ENCODE measurements at regions not wholly inside any gene's neighbourhood (a gene's known extent, or its start where the extent isn't known, plus 50 kb on each side); places are given as distances from the start of the nearest gene placed in this dataset.

- DNase-seq = no peak
Observed at GRCh38 chr15:58273104-58273503, 134.9 kb downstream of the AQP9 start.

DNA sequence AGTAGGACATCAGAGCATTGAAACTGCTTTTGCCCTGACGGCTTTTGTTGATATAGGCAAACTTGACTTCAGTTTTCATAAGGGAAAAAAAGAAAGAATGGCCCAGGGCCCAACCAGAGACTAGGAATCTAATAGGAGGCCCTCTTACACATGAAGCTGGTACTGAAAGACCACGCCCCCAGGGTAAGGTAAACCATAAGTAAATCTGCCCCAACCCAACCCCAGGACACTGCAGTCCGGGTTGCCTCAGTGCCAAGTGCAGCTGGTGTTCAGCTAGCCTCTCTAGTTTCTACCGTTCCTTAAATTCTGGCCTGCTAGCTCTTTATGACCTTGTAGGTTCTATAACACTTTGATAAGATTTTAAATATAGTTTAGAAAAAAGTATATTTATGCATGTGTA, 136.7 kb downstream of the AQP9 start:
- no peak for DNase-seq

- no peak for DNase-seq
Observed at GRCh38 chr15:58275785-58276184, 137.6 kb downstream of the AQP9 start.

DNA sequence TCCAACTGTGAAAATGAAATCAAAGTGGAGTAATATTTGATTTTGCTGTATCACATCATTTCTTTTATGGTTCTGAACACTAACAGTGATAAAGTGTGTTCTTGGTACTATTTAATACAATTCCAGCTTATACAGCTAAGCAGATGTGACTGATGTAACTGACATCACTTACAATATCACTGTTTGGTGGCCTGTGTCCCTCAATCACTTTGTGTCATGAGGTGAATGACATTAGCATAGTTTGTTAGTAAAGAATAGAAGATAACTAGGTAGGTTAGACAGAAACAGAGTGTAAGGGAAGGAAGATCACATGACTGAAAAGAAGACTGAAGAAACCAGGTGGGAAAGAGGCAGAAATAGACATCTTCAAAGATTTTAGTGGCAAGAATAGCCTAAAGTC, 138.7 kb downstream of the AQP9 start:
- no peak for DNase-seq

DNA sequence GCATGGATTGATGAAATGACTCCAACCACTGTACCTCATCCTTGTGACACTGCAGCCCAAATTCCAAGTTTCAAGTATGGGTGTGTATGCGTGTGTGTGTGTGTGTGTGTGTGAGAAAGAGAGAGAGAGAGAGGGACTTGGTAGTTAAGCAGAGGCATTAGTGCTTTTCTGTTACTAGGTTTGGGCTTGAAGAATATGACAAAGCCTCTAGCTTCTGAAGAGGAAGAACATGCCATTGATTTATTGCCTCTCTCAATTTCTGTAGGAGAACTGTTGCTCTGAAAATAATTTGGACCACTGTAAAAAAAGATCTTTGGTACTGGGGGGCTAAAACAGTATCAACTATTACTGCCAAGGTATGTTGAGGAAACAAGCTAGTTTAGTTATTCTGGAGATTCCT, 139.2 kb downstream of the AQP9 start:
- no peak for DNase-seq

DNA sequence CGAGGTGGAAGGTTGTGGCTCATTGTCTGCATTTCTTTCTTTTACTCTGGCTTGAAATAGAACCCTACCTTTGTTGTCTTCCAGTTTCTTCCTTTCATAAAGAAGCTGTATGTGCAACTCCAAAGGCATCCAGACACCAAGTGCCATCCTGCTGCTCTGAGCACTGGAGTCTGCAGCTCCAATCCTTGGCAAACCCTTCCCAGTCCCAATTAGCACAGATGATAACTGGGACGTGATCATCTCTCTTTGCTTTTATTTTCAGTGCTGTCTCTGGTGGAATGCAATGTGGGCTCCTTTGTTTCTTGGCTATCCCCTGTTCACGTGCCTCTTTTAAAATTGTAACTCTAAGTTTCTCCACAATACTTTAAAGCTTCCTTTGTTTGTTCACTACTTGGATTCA, 140.9 kb downstream of the AQP9 start:
- no peak for DNase-seq

DNA sequence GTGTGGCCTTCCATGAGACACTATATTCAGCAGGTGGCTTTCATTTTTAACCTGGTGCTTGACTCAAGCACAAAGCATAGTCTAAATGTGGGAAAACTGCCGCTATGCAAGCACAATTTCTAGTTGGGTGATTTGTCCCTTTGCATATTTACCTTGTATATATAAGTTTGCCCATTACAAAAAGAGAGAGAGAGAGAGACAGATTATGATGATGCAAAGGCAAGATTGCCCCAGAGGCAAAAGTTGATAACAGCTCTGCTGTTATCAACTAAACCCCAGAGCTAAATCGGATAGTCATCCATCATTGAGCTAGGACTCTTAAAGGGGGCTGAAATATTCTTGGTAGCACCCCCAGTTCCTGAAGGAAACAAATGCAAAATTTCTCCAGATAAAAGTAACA, 141.5 kb downstream of the AQP9 start:
- no peak for DNase-seq

DNA sequence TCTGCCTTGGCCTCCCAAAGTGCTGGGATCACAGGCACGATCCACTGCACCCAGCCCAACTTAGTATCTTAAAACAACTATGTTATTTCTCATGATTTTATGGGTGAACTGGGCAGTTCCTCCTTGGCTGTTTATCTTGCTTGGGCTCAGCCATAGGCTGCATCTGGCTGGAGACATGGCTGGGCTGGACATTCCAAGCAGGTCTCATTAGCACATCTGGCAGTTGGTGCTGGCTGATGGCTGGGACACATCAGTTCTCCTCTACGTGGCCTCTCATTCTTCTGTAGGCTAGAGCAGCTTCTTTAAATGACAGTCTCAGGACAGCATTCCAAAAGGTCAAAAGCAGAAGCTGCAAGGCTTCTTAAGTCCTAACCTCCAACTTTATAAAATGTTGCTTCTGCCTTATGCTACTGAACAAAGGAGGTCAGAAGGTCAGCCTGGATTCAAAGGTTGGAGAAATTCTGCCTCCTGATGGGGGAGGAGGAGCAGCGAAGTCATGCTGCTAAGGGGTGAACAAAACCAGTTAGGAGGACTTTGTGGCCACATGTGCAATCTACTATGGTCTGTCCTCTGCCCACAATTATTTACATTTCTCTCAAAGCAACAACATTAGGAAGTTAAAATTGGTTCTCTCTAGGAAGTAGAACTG, 144.0 kb downstream of the AQP9 start:
- DNase-seq = no peak

DNA sequence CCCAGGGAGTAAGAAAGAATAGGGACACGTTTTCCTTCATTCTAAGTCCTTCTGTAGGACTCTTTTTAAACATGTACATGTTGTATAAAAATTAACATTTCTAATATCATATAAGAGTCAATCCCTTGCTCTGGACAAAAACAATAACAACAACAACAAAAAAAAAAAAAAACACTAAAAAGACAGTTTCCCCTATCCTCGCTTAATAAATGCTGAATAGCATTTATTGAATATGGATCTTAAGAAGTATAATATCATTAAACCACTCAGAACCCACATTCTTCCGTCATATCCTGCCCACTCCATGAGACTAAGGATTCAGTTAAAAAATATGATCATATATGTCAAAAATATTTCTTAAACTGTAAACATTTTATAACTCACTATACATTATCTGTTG, 145.1 kb downstream of the AQP9 start:
- DNase-seq = no peak

- no peak for DNase-seq
Observed at GRCh38 chr15:58284293-58284692, 146.1 kb downstream of the AQP9 start.

DNA sequence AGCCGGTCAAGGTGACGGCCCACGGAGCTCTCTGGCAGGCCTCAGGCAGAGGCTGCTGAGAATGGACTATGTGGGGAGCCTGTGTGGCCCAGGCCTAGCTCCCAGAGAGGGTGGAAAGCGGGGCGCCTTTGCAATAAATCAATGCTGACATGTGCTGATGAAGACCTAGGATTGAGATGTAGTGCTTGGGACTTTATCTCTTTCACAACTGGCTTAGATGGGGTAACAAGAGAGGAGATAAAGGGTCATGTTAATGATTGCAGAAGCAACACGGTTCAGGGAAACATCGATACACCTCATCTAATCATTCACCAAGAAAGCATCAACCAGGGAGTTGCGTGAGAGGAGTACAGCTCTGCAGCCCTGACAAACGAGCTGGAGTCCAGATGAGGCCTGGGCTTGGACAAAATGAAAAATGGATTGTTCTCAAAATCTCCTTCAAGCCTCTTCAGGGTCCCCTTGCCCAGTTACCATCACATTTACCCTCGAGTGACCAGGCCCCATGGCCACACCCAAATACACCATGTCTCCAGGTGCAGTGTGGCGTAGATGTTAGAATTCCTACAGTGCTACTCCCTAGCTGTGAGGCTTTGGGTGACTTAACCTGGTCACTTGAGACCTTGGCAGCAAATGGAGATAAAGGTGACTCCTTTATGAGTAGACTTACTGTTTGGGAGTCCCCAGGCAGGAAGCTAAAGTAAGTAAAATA, 146.4 kb upstream of the LIPC start:
- no peak for DNase-seq

- DNase-seq = no peak
Observed at GRCh38 chr15:58285921-58286278, 145.9 kb upstream of the LIPC start.

GRCh38 chr15:58286523-58286922, 145.3 kb upstream of the LIPC start:
- no peak for DNase-seq

DNA sequence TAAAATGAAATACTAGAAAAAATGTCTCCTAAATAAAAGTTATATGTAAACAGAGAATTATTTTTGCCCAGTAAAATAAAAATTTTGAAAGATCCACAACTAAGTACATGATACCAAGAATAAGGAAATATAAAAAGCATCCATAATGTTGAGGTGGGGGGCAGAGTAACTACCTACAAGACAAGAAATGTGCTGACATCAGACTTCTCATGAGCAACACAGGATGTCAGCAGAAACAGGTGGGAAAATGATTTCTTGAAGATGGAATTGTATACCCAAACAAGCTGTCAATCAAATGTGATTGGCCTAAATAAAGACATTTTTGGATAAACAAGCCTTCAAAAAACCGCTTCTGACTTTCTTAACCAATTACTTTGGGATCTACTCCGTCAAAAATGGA, 143.9 kb upstream of the LIPC start:
- no peak for DNase-seq

DNA sequence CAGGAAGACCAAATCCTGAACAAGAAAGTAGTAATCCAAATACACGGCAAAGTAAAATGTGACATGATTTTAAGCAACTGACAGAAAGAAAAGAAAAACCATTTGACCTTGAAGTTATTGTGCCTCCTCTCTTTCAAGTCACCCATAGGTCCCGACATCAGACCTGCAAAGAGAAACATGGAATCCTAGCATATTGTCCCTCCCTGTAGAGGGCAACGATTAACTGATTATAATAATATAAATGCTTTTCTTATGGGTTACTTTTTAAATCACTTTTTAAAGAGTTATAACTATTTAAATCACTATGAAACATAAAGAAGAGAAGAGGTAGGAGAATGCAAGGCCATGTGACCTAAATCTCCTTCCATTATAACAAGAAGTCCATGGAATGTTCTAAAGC, 143.2 kb upstream of the LIPC start:
- no peak for DNase-seq

- DNase-seq = no peak
Observed at GRCh38 chr15:58291848-58292247, 139.9 kb upstream of the LIPC start.

- DNase-seq = no peak
Observed at GRCh38 chr15:58292751-58293175, 139.0 kb upstream of the LIPC start.

DNA sequence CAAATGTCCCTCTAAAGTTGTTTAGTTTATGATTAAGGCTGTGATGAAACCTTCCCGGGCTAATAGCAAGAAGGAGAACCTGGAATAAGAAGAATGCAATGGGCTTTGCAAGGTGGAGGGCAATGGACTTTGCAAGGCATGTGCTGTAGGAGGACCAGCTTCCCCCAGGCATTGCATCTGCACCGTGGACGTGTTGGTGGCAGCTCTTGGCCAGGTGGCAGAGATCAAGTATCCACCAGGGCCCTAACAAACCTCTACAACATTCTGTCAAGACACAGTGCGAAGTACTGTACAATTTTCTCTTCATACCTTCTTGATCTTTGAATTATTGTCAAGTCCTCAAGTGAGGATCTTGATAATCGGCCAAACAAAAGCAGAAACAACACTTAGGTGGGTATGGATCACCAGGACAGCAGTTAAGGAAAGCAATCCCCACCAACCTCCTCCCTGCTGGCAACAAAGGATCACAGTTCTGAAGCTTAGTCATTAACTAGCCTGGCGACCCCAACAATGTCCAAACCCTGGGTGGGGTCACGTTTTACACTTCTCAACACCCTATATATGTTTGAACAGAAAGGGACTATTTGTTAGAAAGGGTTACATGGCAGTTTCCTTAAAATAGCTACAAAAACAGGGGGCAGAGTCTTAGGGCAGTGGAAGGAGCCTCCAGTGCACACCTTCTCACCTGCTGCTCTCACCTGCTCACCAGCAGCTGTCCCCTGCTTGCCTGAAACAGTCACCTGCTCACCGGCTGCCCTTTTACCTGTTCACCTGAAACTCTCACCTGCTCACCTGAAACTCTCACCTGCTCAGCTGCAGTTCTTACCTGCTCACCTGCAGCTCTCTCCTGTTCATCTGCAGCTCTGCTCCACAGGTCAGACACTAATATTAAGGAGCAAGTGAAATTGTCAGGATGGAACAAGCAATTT, 137.9 kb upstream of the LIPC start:
- no peak for DNase-seq

DNA sequence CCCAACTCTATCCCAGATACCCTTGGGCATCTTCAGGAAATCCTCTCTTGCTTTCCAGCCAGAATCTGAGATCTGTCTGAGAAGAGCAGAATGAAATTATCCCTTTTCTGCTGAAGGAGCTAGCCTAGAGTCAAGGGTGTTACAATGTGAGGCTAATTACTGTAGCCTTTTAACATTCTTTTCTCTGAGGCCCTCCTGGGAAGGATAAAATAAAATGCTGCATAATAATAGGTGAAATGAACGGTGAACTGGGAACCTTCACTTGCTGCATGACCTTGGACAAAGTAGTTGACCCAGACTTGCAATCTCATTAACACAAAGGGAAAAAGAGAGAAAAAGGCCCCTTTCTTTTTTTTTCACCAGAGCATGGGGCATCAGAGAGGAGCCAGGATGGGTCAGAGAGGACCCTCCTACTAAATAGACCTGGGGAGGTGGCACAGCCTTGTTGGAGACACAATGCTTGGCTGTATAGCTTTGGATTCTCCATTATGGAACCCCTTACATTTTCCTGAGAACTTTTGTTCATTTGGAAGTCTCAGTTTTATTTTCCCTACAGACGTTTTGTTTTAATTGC, 137.0 kb upstream of the LIPC start:
- DNase-seq = no peak

DNA sequence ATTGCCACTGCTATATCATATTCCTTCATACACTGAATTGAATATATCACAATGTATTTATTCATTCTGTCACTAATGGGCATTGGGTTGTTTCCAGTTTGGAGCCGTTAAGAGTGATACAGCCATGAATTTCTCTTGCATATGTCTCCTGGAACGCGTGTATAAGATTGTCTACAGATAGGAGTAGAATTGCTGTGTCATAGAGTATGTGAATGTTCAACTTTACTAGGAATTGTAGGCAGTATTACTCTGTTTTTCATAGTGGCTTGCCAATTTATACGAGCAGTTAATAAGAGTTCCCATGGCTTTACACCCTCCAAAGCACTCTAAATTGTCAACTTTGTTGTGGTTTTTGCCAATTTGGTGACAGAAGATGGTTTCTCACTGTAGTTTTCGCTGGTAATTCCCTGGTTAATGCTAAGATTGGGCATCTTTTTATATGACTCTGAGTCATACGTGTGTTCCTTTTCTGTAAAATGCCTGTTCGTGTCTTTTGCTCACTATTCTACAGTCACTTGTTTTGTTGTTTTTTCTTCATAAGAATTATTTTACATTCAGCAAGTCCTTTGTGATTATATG, 136.1 kb upstream of the LIPC start:
- no peak for DNase-seq

DNA sequence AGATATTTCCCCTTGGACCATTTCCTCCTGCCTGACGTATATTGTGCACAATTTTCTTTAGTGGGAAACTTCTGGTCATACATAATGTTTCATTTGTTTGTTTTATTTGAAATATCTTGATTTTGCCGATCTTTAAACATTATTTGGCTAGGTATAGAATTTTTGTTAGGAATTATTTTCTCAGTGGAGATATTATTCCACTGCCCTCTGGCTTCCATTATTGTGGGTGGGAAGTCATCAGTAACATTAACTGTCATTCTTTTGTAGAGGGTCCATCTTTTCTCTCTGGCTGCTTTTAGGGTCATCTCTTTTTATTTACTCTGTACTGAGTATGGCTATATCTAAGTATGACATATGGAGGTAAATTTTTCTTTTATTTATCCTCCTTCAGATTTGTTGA, 135.5 kb upstream of the LIPC start:
- no peak for DNase-seq

DNA sequence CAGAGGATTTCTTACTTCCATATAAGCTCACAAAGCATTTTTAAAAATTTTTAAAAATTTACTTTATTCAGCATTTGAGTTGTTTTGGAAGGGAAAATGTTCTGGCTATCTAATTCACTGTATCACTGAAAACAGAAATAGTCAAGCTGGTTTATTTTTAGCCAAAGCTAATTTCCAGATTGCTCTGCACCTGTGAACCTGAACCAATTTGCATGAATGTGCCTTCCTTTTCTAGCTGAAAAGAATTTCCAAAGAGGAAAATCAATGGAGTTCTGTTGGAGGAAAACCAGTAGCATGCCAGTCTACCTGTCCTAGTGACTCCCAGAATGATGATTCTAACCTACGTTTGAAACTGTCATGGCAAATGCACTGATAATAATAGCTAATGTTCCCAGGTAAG, 134.2 kb upstream of the LIPC start:
- no peak for DNase-seq

Measured in EL (cell line).